ENCODE measurements at regions not wholly inside any gene's neighbourhood (a gene's known extent, or its start where the extent isn't known, plus 50 kb on each side); places are given as distances from the start of the nearest gene placed in this dataset.

DNA sequence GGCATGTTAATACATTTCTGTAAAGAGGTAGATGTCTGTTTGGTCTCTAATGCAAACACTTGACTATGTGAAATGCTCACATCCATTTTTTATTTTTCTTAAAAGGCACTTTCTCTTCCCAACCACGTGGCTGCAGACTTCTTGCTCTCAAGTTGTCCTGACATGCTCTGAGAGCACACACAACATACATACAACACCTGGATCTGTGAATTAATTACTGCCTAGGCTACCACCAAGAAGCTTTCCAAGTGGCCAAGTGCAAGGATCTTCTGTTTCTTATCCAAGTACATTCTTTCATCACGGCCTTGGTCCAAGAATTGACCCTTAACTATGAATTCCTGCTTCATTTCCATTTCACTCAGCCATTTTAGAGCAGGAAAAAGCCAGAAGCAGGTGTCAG lies 110.8 kb downstream of the SPRY1 start:
- H3K27ac ChIP-seq (ENCODE audit: low read depth in 2 of 2, low read length in 1 of 2): no peak overlapping the region

GRCh38 chr4:123510221-123510620 lies 113.6 kb downstream of the SPRY1 start:
- no peaks in the 10 kb centered on the region for H3K9me3 ChIP-seq (ENCODE audit: control insufficient read depth in 2 of 2, insufficient read depth in 1 of 2, low read depth in 1 of 2, low read length in 1 of 2)
- WGBS, 2 donors: 90 to 95% methylated on average over 3 of the region's 3 CpGs
- H3K27ac ChIP-seq (ENCODE audit: low read depth in 2 of 2, low read length in 1 of 2): no peak overlapping the region
- no peaks in the 10 kb centered on the region for H3K36me3 ChIP-seq (ENCODE audit: control insufficient read depth in 2 of 2, insufficient read depth in 2 of 2, low read length in 1 of 2)
- H3K27me3 ChIP-seq (ENCODE audit: control insufficient read depth in 1 of 2, insufficient read depth in 2 of 2, low read length in 2 of 2): no peaks in the 10 kb centered on the region
- H3K4me1 ChIP-seq (ENCODE audit: control insufficient read depth in 2 of 2, insufficient read depth in 2 of 2, low read length in 1 of 2): no peaks in the 10 kb centered on the region
- no peak overlapping the region for H3K4me3 ChIP-seq (ENCODE audit: low read depth in 1 of 2, low read length in 2 of 2)

More for the DNA sequence above, 110.8 kb downstream of the SPRY1 start:
- H3K4me3 ChIP-seq (ENCODE audit: low read depth in 1 of 2, low read length in 2 of 2): no peak overlapping the region
- 37 to 55% methylated on average over 2 of the region's 2 CpGs for WGBS, 2 donors
- H3K36me3 ChIP-seq (ENCODE audit: control insufficient read depth in 2 of 2, insufficient read depth in 2 of 2, low read length in 1 of 2): no peaks in the 10 kb centered on the region
- no peaks in the 10 kb centered on the region for H3K4me1 ChIP-seq (ENCODE audit: control insufficient read depth in 2 of 2, insufficient read depth in 2 of 2, low read length in 1 of 2)
- H3K9me3 ChIP-seq (ENCODE audit: control insufficient read depth in 2 of 2, insufficient read depth in 1 of 2, low read depth in 1 of 2, low read length in 1 of 2): no peaks in the 10 kb centered on the region
- H3K27me3 ChIP-seq (ENCODE audit: control insufficient read depth in 1 of 2, insufficient read depth in 2 of 2, low read length in 2 of 2): no peaks in the 10 kb centered on the region

- WGBS, 2 donors: 87 to 94% methylated on average over 3 of the region's 3 CpGs
- no peak overlapping the region for H3K4me3 ChIP-seq (ENCODE audit: low read depth in 1 of 2, low read length in 2 of 2)
These were observed 114.1 kb downstream of the SPRY1 start for GRCh38 chr4:123510659-123511058.

GRCh38 chr4:123516576-123516975 lies 120.0 kb downstream of the SPRY1 start:
- no peaks in the 10 kb centered on the region for H3K4me1 ChIP-seq (ENCODE audit: control insufficient read depth in 2 of 2, insufficient read depth in 2 of 2, low read length in 1 of 2)
- H3K27me3 ChIP-seq (ENCODE audit: control insufficient read depth in 1 of 2, insufficient read depth in 2 of 2, low read length in 2 of 2): no peaks in the 10 kb centered on the region
- no peaks in the 10 kb centered on the region for H3K36me3 ChIP-seq (ENCODE audit: control insufficient read depth in 2 of 2, insufficient read depth in 2 of 2, low read length in 1 of 2)
- no peak overlapping the region for H3K27ac ChIP-seq (ENCODE audit: low read depth in 2 of 2, low read length in 1 of 2)
- H3K4me3 ChIP-seq (ENCODE audit: low read depth in 1 of 2, low read length in 2 of 2): no peak overlapping the region
- H3K9me3 ChIP-seq (ENCODE audit: control insufficient read depth in 2 of 2, insufficient read depth in 1 of 2, low read depth in 1 of 2, low read length in 1 of 2): no peaks in the 10 kb centered on the region
- whole genome bisulfite sequencing, 2 donors: 59 to 66% methylated on average over 3 of the region's 3 CpGs

More at GRCh38 chr4:123510659-123511058, 114.1 kb downstream of the SPRY1 start:
- Histone ChIP-seq H3K27me3 (ENCODE audit: control insufficient read depth in 1 of 2, insufficient read depth in 2 of 2, low read length in 2 of 2) (no peaks in the 10 kb centered on the region), H3K9me3 (ENCODE audit: control insufficient read depth in 2 of 2, insufficient read depth in 1 of 2, low read depth in 1 of 2, low read length in 1 of 2) (no peaks in the 10 kb centered on the region), H3K27ac (ENCODE audit: low read depth in 2 of 2, low read length in 1 of 2) (no peak overlapping the region), H3K4me1 (ENCODE audit: control insufficient read depth in 2 of 2, insufficient read depth in 2 of 2, low read length in 1 of 2) (no peaks in the 10 kb centered on the region), H3K36me3 (ENCODE audit: control insufficient read depth in 2 of 2, insufficient read depth in 2 of 2, low read length in 1 of 2) (no peaks in the 10 kb centered on the region)

GRCh38 chr4:123517176-123517575 lies 120.6 kb downstream of the SPRY1 start:
- H3K4me3 ChIP-seq (ENCODE audit: low read depth in 1 of 2, low read length in 2 of 2): no peak overlapping the region
- WGBS, 2 donors: 78 to 79% methylated on average over 3 of the region's 3 CpGs
- H3K27ac ChIP-seq (ENCODE audit: low read depth in 2 of 2, low read length in 1 of 2): no peak overlapping the region
- no peaks in the 10 kb centered on the region for H3K9me3 ChIP-seq (ENCODE audit: control insufficient read depth in 2 of 2, insufficient read depth in 1 of 2, low read depth in 1 of 2, low read length in 1 of 2)
- no peaks in the 10 kb centered on the region for H3K36me3 ChIP-seq (ENCODE audit: control insufficient read depth in 2 of 2, insufficient read depth in 2 of 2, low read length in 1 of 2)
- H3K27me3 ChIP-seq (ENCODE audit: control insufficient read depth in 1 of 2, insufficient read depth in 2 of 2, low read length in 2 of 2): no peaks in the 10 kb centered on the region
- no peaks in the 10 kb centered on the region for H3K4me1 ChIP-seq (ENCODE audit: control insufficient read depth in 2 of 2, insufficient read depth in 2 of 2, low read length in 1 of 2)

- no peaks in the 10 kb centered on the region for H3K27me3 ChIP-seq (ENCODE audit: control insufficient read depth in 1 of 2, insufficient read depth in 2 of 2, low read length in 2 of 2)
- H3K36me3 ChIP-seq (ENCODE audit: control insufficient read depth in 2 of 2, insufficient read depth in 2 of 2, low read length in 1 of 2): no peaks in the 10 kb centered on the region
- no peak overlapping the region for H3K27ac ChIP-seq (ENCODE audit: low read depth in 2 of 2, low read length in 1 of 2)
- H3K4me1 ChIP-seq (ENCODE audit: control insufficient read depth in 2 of 2, insufficient read depth in 2 of 2, low read length in 1 of 2): no peaks in the 10 kb centered on the region
- H3K9me3 ChIP-seq (ENCODE audit: control insufficient read depth in 2 of 2, insufficient read depth in 1 of 2, low read depth in 1 of 2, low read length in 1 of 2): no peaks in the 10 kb centered on the region
- whole genome bisulfite sequencing, 2 donors: 94 to 96% methylated on average over 3 of the region's 3 CpGs
- H3K4me3 ChIP-seq (ENCODE audit: low read depth in 1 of 2, low read length in 2 of 2): no peak overlapping the region
These were observed 121.4 kb downstream of the SPRY1 start for GRCh38 chr4:123517971-123518370.

GRCh38 chr4:123520325-123520724 lies 123.7 kb downstream of the SPRY1 start:
- Histone ChIP-seq H3K9me3 (ENCODE audit: control insufficient read depth in 2 of 2, insufficient read depth in 1 of 2, low read depth in 1 of 2, low read length in 1 of 2) (no peaks in the 10 kb centered on the region), H3K4me3 (ENCODE audit: low read depth in 1 of 2, low read length in 2 of 2) (no peak overlapping the region), H3K27ac (ENCODE audit: low read depth in 2 of 2, low read length in 1 of 2) (no peak overlapping the region), H3K36me3 (ENCODE audit: control insufficient read depth in 2 of 2, insufficient read depth in 2 of 2, low read length in 1 of 2) (no peaks in the 10 kb centered on the region), H3K27me3 (ENCODE audit: control insufficient read depth in 1 of 2, insufficient read depth in 2 of 2, low read length in 2 of 2) (no peaks in the 10 kb centered on the region), H3K4me1 (ENCODE audit: control insufficient read depth in 2 of 2, insufficient read depth in 2 of 2, low read length in 1 of 2) (no peaks in the 10 kb centered on the region)
- 87 to 91% methylated on average over 6 of the region's 6 CpGs for WGBS, 2 donors

GRCh38 chr4:123522081-123522480 lies 125.5 kb downstream of the SPRY1 start:
- WGBS, 2 donors: 84 to 87% methylated on average over 3 of the region's 3 CpGs
- H3K9me3 ChIP-seq (ENCODE audit: control insufficient read depth in 2 of 2, insufficient read depth in 1 of 2, low read depth in 1 of 2, low read length in 1 of 2): no peaks in the 10 kb centered on the region
- H3K27ac ChIP-seq (ENCODE audit: low read depth in 2 of 2, low read length in 1 of 2): no peak overlapping the region
- no peaks in the 10 kb centered on the region for H3K36me3 ChIP-seq (ENCODE audit: control insufficient read depth in 2 of 2, insufficient read depth in 2 of 2, low read length in 1 of 2)
- no peaks in the 10 kb centered on the region for H3K4me1 ChIP-seq (ENCODE audit: control insufficient read depth in 2 of 2, insufficient read depth in 2 of 2, low read length in 1 of 2)
- H3K4me3 ChIP-seq (ENCODE audit: low read depth in 1 of 2, low read length in 2 of 2): no peak overlapping the region
- no peaks in the 10 kb centered on the region for H3K27me3 ChIP-seq (ENCODE audit: control insufficient read depth in 1 of 2, insufficient read depth in 2 of 2, low read length in 2 of 2)

- H3K27me3 ChIP-seq (ENCODE audit: control insufficient read depth in 1 of 2, insufficient read depth in 2 of 2, low read length in 2 of 2): no peaks in the 10 kb centered on the region
- H3K4me1 ChIP-seq (ENCODE audit: control insufficient read depth in 2 of 2, insufficient read depth in 2 of 2, low read length in 1 of 2): no peaks in the 10 kb centered on the region
- no peaks in the 10 kb centered on the region for H3K36me3 ChIP-seq (ENCODE audit: control insufficient read depth in 2 of 2, insufficient read depth in 2 of 2, low read length in 1 of 2)
- WGBS, 2 donors: 64 to 65% methylated on average over 3 of the region's 3 CpGs
- H3K9me3 ChIP-seq (ENCODE audit: control insufficient read depth in 2 of 2, insufficient read depth in 1 of 2, low read depth in 1 of 2, low read length in 1 of 2): no peaks in the 10 kb centered on the region
- no peak overlapping the region for H3K4me3 ChIP-seq (ENCODE audit: low read depth in 1 of 2, low read length in 2 of 2)
- H3K27ac ChIP-seq (ENCODE audit: low read depth in 2 of 2, low read length in 1 of 2): no peak overlapping the region
These were observed 126.1 kb downstream of the SPRY1 start for GRCh38 chr4:123522646-123523045.

GRCh38 chr4:123524958-123525628 lies 128.5 kb downstream of the SPRY1 start:
- H3K4me3 ChIP-seq (ENCODE audit: low read depth in 1 of 2, low read length in 2 of 2): no peak overlapping the region
- 88% methylated on average over 5 of the region's 5 CpGs for WGBS, 2 donors
- H3K4me1 ChIP-seq (ENCODE audit: control insufficient read depth in 2 of 2, insufficient read depth in 2 of 2, low read length in 1 of 2): no peaks in the 10 kb centered on the region
- H3K9me3 ChIP-seq (ENCODE audit: control insufficient read depth in 2 of 2, insufficient read depth in 1 of 2, low read depth in 1 of 2, low read length in 1 of 2): no peaks in the 10 kb centered on the region
- H3K36me3 ChIP-seq (ENCODE audit: control insufficient read depth in 2 of 2, insufficient read depth in 2 of 2, low read length in 1 of 2): no peaks in the 10 kb centered on the region
- H3K27ac ChIP-seq (ENCODE audit: low read depth in 2 of 2, low read length in 1 of 2): no peak overlapping the region
- no peaks in the 10 kb centered on the region for H3K27me3 ChIP-seq (ENCODE audit: control insufficient read depth in 1 of 2, insufficient read depth in 2 of 2, low read length in 2 of 2)
